Rectal smooth muscle tissue (tissue), 1 donor: ENCODE measurements at regions not wholly inside any gene's neighbourhood (a gene's known extent, or its start where the extent isn't known, plus 50 kb on each side); places are given as distances from the start of the nearest gene placed in this dataset.

ENCODE experiments used
- H3K27ac ChIP-seq: one replicate; pipeline ENCODE4 v1.7.0; 2013; ENCODE audit warnings: low read depth, low read length, inconsistent platforms
- H3K27me3 ChIP-seq: one replicate; pipeline ENCODE4 v1.7.0; 2013; ENCODE audit warnings: low read length; ENCODE audit not compliant: control insufficient read depth, insufficient read depth
- H3K36me3 ChIP-seq: one replicate; pipeline ENCODE4 v1.7.0; 2013; ENCODE audit warnings: low read length; ENCODE audit not compliant: control insufficient read depth, insufficient read depth
- H3K4me1 ChIP-seq: one replicate; pipeline ENCODE4 v1.7.0; 2013; ENCODE audit warnings: low read length; ENCODE audit not compliant: control insufficient read depth, insufficient read depth
- H3K4me3 ChIP-seq: one replicate; pipeline ENCODE4 v1.7.0; 2013; ENCODE audit warnings: low read length
- H3K9ac ChIP-seq: one replicate; pipeline ENCODE4 v1.7.0; 2013; ENCODE audit warnings: low read length

- Histone ChIP-seq H3K4me1 (no peaks in the 10 kb centered on the region), H3K4me3 (no peak overlapping the region), H3K9ac (no peak overlapping the region), H3K36me3 (no peaks in the 10 kb centered on the region), H3K27me3 (no peaks in the 10 kb centered on the region), H3K27ac (no peak overlapping the region)
These were observed 97.9 kb upstream of the GUCY1A1 start for GRCh38 chr4:155568641-155569220.

- no peaks in the 10 kb centered on the region for H3K27me3 ChIP-seq
- no peak overlapping the region for H3K9ac ChIP-seq
- no peak overlapping the region for H3K4me3 ChIP-seq
- no peaks in the 10 kb centered on the region for H3K4me1 ChIP-seq
- no peaks in the 10 kb centered on the region for H3K36me3 ChIP-seq
- H3K27ac ChIP-seq = no peak overlapping the region
These were observed 100.3 kb upstream of the GUCY1A1 start for GRCh38 chr4:155566354-155566753.

GRCh38 chr4:155565776-155566175 is 100.9 kb upstream of the GUCY1A1 start:
- Histone ChIP-seq H3K9ac (no peak overlapping the region), H3K27me3 (no peaks in the 10 kb centered on the region), H3K36me3 (no peaks in the 10 kb centered on the region), H3K4me3 (no peak overlapping the region), H3K4me1 (no peaks in the 10 kb centered on the region), H3K27ac (no peak overlapping the region)

GRCh38 chr4:155565330-155565729 is 101.3 kb upstream of the GUCY1A1 start:
- Histone ChIP-seq H3K27ac (no peak overlapping the region), H3K4me3 (no peak overlapping the region), H3K9ac (no peak overlapping the region), H3K4me1 (no peaks in the 10 kb centered on the region), H3K36me3 (no peaks in the 10 kb centered on the region), H3K27me3 (no peaks in the 10 kb centered on the region)

- Histone ChIP-seq H3K27ac (no peak overlapping the region), H3K36me3 (no peaks in the 10 kb centered on the region), H3K4me1 (no peaks in the 10 kb centered on the region), H3K9ac (no peak overlapping the region), H3K27me3 (no peaks in the 10 kb centered on the region), H3K4me3 (no peak overlapping the region)
These were observed 101.8 kb upstream of the GUCY1A1 start for GRCh38 chr4:155564880-155565279.

GRCh38 chr4:155564086-155564485 is 102.6 kb upstream of the GUCY1A1 start:
- no peak overlapping the region for H3K9ac ChIP-seq
- H3K4me3 ChIP-seq = no peak overlapping the region
- H3K27me3 ChIP-seq = no peaks in the 10 kb centered on the region
- H3K4me1 ChIP-seq = no peaks in the 10 kb centered on the region
- no peaks in the 10 kb centered on the region for H3K36me3 ChIP-seq
- H3K27ac ChIP-seq = no peak overlapping the region

GRCh38 chr4:155559915-155560314 is 106.7 kb upstream of the GUCY1A1 start:
- Histone ChIP-seq H3K27me3 (no peaks in the 10 kb centered on the region), H3K36me3 (no peaks in the 10 kb centered on the region), H3K4me1 (no peaks in the 10 kb centered on the region), H3K27ac (no peak overlapping the region), H3K9ac (no peak overlapping the region), H3K4me3 (no peak overlapping the region)

- Histone ChIP-seq H3K4me1 (no peaks in the 10 kb centered on the region), H3K4me3 (no peak overlapping the region), H3K27me3 (no peaks in the 10 kb centered on the region), H3K9ac (no peak overlapping the region), H3K36me3 (no peaks in the 10 kb centered on the region), H3K27ac (no peak overlapping the region)
These were observed 114.5 kb upstream of the GUCY1A1 start for GRCh38 chr4:155552180-155552579.

- no peak overlapping the region for H3K27ac ChIP-seq
- no peaks in the 10 kb centered on the region for H3K4me1 ChIP-seq
- H3K4me3 ChIP-seq = no peak overlapping the region
- H3K27me3 ChIP-seq = no peaks in the 10 kb centered on the region
- no peaks in the 10 kb centered on the region for H3K36me3 ChIP-seq
- no peak overlapping the region for H3K9ac ChIP-seq
These were observed 118.5 kb upstream of the GUCY1A1 start for GRCh38 chr4:155548173-155548572.

- H3K4me1 ChIP-seq = no peaks in the 10 kb centered on the region
- H3K4me3 ChIP-seq = no peak overlapping the region
- no peaks in the 10 kb centered on the region for H3K36me3 ChIP-seq
These were observed 120.2 kb upstream of the GUCY1A1 start for GRCh38 chr4:155546451-155546850.

GRCh38 chr4:155545456-155545855 is 121.2 kb upstream of the GUCY1A1 start:
- Histone ChIP-seq H3K9ac (no peak overlapping the region), H3K4me3 (no peak overlapping the region), H3K36me3 (no peaks in the 10 kb centered on the region), H3K27ac (no peak overlapping the region), H3K4me1 (no peaks in the 10 kb centered on the region), H3K27me3 (no peaks in the 10 kb centered on the region)

More at GRCh38 chr4:155546451-155546850, 120.2 kb upstream of the GUCY1A1 start:
- H3K27me3 ChIP-seq = no peaks in the 10 kb centered on the region
- H3K9ac ChIP-seq = no peak overlapping the region
- H3K27ac ChIP-seq = no peak overlapping the region

- no peak overlapping the region for H3K4me3 ChIP-seq
- H3K36me3 ChIP-seq = no peaks in the 10 kb centered on the region
- H3K27ac ChIP-seq = no peak overlapping the region
- no peaks in the 10 kb centered on the region for H3K4me1 ChIP-seq
- no peak overlapping the region for H3K9ac ChIP-seq
- H3K27me3 ChIP-seq = no peaks in the 10 kb centered on the region
These were observed 122.1 kb upstream of the GUCY1A1 start for GRCh38 chr4:155544547-155544946.

GRCh38 chr4:155543126-155543765 is 123.4 kb upstream of the GUCY1A1 start:
- Histone ChIP-seq H3K4me1 (no peaks in the 10 kb centered on the region), H3K27ac (no peak overlapping the region), H3K4me3 (no peak overlapping the region), H3K27me3 (no peaks in the 10 kb centered on the region), H3K9ac (no peak overlapping the region), H3K36me3 (no peaks in the 10 kb centered on the region)
